Activated T-cell treated with anti-CD3 and anti-CD28 coated beads for 4 hours (primary cell): ENCODE measurements at regions not wholly inside any gene's neighbourhood (a gene's known extent, or its start where the extent isn't known, plus 50 kb on each side); places are given as distances from the start of the nearest gene placed in this dataset.
"Not testable (repeated sequence)": the region's sequence is repeated elsewhere in the genome, so short reads cannot be mapped to it uniquely, and the experiment has no call there.

Source experiments
- DNase-seq: peaks from one replicate; pipeline ENCODE4 v3.0.0-alpha.2; 2020

GRCh38 chr7:106583706-106584690 lies 77.0 kb downstream of the CCDC71L start:
- no peak for DNase-seq

GRCh38 chr7:106583100-106583499 lies 77.9 kb downstream of the CCDC71L start:
- DNase-seq, result no peak

GRCh38 chr7:106582365-106582764 lies 78.6 kb downstream of the CCDC71L start:
- DNase-seq, result no peak

- DNase-seq, result not testable (repeated sequence)
Measured at GRCh38 chr7:106579086-106579485, 81.9 kb downstream of the CCDC71L start.

GRCh38 chr7:106575138-106575823 lies 85.7 kb downstream of the CCDC71L start:
- DNase-seq, result no peak

GRCh38 chr7:106573738-106574137 lies 87.2 kb downstream of the CCDC71L start:
- no peak for DNase-seq

- DNase-seq, result no peak
Measured at GRCh38 chr7:106573125-106573663, 87.8 kb downstream of the CCDC71L start.

- no peak for DNase-seq
Measured at GRCh38 chr7:106572394-106573124, 88.4 kb downstream of the CCDC71L start.

- DNase-seq, result no peak
Measured at GRCh38 chr7:106571563-106571962, 89.4 kb downstream of the CCDC71L start.

- DNase-seq, result no peak
Measured at GRCh38 chr7:106570948-106571418, 90.0 kb downstream of the CCDC71L start.

GRCh38 chr7:106570146-106570545 lies 90.8 kb downstream of the CCDC71L start:
- no peak for DNase-seq

GRCh38 chr7:106569500-106569929 lies 91.4 kb downstream of the CCDC71L start:
- no peak for DNase-seq

GRCh38 chr7:106568680-106569499 lies 92.1 kb downstream of the CCDC71L start:
- no peak for DNase-seq

GRCh38 chr7:106568002-106568679 lies 92.8 kb downstream of the CCDC71L start:
- DNase-seq, result no peak

GRCh38 chr7:106567204-106568001 lies 93.6 kb downstream of the CCDC71L start:
- DNase-seq, result not testable (repeated sequence)

GRCh38 chr7:106566672-106567071 lies 94.3 kb downstream of the CCDC71L start:
- DNase-seq, result no peak

GRCh38 chr7:106566196-106566595 lies 94.8 kb downstream of the CCDC71L start:
- DNase-seq, result no peak

- DNase-seq, result no peak
Measured at GRCh38 chr7:106565428-106565827, 95.5 kb downstream of the CCDC71L start.

- no peak for DNase-seq
Measured at GRCh38 chr7:106563466-106564150, 97.3 kb downstream of the CCDC71L start.
